ENCODE measurements at regions not wholly inside any gene's neighbourhood (a gene's known extent, or its start where the extent isn't known, plus 50 kb on each side); places are given as distances from the start of the nearest gene placed in this dataset.

DNA sequence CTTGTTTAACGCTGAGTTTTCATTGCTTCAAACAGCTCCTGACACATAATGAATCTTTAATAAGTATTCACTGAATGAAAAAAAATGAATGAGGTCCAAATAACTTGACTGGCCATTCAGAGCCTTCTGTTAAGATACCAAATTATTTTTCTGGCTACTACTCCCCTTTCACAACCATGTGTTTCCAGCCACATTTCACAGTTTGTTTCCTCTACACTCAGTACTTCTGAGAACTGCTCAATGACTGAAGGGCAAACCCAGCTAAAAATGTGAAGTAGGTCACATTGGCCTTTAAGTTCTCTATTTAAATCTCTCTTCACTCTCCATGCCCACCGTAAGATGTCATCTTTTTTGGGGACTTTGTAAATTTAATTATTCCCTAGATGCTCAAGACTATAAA is 78.4 kb upstream of the KRR1 start:
- no peak for DNase-seq (ENCODE audit: insufficient read length, low spot score)
- FAIRE-seq, result no peak

DNA sequence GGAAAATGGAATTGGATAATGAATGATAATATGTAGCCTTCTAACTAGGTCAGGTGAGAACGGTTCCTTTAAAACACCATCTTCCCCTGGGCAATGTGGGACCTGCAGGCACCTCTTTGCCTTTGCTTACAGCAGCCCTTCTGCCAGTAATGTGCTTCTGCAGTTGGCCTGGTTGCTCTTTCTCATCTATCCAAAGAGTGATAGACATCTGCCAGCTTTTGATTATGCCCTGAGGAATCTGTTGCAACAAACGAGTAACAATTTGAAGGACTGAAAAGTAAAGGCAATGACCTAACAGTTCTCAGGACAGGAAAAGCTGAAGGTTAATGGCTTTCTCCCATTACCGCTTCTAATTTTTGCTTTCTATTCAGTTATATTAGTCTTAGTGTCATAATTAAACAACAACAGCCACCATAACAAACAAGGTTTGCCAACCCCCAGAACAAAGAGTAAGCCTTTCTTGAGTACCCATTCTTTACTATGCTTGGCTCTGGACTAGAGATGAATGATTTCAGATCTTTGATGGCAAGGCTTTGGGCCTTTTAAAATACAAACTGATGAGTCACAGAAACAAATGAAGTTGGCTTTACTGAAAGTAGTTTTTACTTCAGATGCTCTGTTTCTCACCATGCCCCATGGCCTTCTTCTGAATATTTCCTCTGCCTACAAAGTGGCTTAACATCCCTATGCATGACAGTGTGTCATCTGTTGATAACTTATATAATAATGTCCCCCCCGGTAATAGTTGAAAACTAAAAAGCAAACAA is 76.1 kb upstream of the KRR1 start:
- no peak for FAIRE-seq
- no peak for DNase-seq (ENCODE audit: insufficient read length, low spot score)

DNA sequence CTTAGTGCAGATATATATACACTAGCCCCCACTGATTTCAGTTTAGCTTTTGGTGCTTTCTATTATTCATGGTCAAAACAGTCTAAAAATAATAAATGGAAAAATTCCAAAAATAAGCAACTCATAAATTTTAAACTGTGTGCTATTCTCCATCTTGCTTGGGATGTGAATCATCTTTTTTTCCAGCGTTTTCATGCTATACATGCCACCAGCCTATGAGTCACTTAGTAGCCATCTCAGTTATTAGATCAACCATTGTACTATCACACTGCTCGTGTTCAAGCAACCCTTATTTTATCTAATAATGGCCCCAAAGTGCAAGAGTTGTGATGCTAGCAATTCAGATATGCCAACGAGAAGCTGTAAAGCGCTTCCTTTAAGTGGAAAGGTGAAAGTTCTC is 73.9 kb upstream of the KRR1 start:
- peak; percentile 39 for DNase-seq (ENCODE audit: insufficient read length, low spot score)
- no peak for FAIRE-seq

DNA sequence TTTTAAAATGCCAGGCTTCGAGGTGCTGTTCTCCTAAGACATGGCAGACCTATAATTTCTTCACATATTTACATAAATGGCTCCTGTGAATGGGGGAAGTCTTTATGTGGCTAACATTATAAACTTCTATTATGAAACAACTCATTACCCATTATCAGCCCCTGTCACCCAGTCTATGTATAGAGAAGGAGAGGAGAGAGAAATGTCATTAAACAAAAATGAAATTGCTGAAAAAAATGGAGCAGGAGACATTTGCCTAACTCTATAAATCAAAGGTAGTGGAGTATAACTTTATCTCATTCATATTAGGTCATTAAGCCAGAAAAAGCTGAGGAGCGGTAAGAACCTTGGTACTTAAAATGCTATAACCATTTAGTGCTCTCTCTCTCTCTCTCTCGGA is 71.9 kb upstream of the KRR1 start:
- FAIRE-seq, result no peak
- no peak for DNase-seq (ENCODE audit: insufficient read length, low spot score)

DNA sequence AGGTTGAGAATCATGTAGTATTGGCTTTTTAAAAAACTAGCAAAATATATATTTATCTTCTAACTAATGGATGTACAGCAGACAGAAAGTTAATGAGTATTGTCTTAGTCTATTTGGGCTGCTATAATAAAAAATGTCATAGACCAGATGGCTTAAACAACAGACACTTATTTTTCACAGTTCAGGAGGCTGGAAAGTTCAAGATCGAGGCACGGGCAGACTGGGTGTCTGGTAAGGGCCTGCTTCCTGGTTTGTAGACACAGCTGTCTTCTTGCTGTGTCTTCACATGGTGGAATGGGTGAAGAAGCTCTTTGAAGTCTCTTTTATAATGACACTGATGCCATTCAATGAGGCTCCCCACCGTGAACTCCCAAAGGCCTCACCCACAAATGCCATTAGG is 70.1 kb upstream of the KRR1 start:
- FAIRE-seq, result no peak
- no peak for DNase-seq (ENCODE audit: insufficient read length, low spot score)

DNA sequence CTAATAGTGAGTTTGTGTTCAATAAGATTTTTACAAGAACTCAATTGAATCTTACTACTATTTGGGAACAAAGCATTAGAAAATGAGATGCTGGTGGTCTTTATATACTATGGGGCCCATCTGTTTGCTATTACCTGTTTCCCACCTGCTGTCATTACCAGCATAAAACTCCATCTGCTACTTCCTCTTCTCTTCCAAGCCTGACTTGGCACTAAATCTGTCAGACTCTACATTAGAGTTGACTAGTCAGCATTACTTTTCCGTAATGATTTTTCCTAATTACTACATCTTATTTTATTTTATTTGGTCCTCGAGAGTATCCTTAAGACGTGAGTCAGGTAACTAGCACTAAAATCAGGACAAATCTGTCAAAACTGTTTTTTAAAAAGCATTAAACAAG is 68.1 kb upstream of the KRR1 start:
- no peak for DNase-seq (ENCODE audit: insufficient read length, low spot score)
- no peak for FAIRE-seq

DNA sequence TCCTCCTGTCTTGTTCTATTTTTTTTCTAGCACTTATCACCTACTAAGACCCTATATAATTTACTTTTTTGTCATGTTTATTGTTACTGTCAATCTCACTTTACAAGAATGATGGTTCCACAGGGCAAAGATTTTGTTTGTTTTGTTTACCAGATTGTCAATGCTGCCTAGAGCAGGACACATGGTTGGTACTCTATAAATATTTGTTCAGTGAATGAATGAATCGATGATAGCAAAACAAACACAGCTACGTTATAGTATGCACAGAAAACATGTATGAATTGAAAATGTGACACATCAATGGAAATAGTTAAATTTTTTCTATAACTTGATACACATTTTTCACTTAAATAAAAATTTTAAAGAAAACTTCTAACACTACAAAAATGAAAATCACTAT is 67.1 kb upstream of the KRR1 start:
- no peak for FAIRE-seq
- DNase-seq (ENCODE audit: insufficient read length, low spot score), result no peak

DNA sequence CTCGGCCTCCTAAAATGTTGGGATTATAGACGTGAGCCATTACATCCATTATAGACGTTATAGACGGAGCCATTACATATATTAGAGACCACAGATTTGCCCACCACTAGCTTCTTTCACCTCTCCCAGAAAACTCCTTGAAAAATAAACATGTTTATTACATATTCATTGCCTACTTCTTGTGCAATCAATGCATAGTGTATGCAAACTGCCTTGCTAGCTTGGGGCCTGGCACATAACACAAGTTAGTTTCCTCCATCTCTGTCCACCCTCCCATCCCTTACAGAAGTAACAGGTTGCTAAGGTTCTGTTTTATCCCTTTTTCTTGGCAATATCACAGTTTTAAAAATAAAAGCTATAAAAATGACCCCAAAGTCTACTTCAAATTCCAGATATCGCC is 66.4 kb upstream of the KRR1 start:
- no peak for FAIRE-seq
- DNase-seq (ENCODE audit: insufficient read length, low spot score), result no peak

DNA sequence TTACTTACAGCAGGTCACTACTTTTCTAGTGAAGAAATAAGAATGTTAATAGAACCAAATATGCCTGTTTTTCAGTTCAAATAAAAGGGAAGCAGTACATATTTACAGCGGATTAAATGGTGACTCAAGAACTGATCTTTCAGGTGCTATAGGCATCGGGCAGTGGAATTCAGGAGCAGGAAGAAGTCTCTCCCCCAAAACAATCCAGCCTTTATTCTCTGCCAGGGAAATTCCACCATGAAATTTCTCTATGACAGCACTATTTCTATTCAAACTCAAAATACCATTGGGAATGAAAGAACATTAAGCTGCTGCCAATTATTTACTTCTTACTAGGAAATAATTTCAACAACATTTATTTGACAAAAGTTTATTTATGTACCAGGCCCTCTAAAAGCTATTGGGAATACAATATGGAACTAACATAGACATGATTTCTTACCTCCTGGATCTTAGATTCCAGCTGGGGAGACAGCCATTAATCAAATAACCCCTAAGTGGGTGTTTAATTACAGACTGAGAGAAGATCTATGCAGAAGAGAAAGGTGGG is 60.3 kb upstream of the KRR1 start:
- DNase-seq (ENCODE audit: insufficient read length, low spot score), result no peak
- FAIRE-seq, result no peak

DNA sequence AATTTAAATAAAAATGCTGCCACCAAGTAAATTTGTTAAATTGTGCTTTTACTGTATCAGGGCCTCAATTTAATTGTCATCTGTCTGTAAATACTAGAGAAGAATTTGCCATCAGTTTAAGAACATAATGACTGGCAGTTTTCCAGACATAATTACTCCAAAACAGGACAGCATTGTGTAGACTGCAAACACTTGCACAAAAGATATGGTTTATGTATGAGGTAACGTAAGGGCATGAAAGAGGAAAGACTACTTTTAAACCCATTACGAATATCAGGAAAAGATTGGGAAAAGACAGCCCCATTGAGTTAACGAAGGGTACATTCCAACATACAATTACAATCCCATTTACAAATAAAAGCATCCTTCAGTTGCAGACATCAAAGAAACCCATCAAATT is 59.8 kb upstream of the KRR1 start:
- DNase-seq (ENCODE audit: insufficient read length, low spot score) (no peak), FAIRE-seq (no peak)

DNA sequence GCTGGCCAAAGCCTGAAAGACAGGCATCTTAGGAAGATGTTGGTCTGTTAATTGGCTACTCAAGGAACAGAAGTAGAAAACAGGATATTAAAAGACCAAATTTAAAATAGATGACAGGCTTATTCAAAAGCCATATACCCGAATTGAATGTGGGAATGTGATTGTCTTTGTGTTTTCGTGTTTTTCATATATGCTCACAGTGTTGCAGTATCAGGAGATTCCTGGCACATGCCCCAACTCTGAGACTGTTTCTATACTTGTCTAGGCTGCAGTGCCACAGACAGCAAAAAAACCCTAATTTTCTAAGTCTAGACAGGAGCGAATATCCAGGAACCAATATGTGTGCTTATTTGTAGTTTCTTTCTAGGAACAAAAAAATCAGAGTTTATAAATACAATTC is 57.4 kb upstream of the KRR1 start:
- FAIRE-seq (no peak), DNase-seq (ENCODE audit: insufficient read length, low spot score) (no peak)

DNA sequence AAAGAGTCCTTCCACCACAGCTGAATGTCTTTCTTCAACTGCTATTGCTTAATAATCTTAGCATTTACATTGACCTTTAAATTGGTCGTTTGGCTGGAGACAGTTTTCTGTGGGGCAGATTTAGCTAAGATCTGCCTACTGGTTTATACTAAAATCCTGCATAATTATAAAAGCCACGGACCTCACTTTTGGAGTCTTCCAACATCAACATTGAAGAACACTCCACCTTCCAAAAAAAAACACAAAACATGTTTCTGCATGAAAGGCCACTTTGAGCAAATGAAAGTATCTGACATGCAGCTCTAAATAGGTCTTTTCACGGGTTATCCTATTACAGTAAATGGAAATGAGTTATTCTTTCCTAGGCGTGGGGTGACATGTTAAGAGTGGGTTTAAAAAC is 57.0 kb upstream of the KRR1 start:
- FAIRE-seq (no peak), DNase-seq (ENCODE audit: insufficient read length, low spot score) (no peak)

DNA sequence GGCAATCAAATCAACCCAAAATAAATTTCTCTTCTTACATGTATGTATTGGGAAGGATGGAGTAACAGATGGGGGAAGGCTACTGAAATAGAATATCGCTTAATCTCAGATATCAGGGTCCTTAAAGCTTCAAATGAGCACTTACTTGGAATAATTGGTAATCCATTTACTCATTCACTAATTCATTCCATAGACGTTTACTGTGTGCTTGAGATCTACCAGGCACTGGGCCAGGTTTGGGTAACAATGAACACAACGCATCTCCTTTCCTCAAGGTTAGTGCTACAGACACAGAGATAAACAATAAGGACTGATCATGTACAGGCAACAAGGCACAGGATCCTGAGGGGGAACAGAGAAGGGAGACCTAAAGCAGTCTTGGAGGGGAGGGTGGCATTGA is 54.4 kb upstream of the KRR1 start:
- FAIRE-seq (no peak), DNase-seq (ENCODE audit: insufficient read length, low spot score) (no peak)

DNA sequence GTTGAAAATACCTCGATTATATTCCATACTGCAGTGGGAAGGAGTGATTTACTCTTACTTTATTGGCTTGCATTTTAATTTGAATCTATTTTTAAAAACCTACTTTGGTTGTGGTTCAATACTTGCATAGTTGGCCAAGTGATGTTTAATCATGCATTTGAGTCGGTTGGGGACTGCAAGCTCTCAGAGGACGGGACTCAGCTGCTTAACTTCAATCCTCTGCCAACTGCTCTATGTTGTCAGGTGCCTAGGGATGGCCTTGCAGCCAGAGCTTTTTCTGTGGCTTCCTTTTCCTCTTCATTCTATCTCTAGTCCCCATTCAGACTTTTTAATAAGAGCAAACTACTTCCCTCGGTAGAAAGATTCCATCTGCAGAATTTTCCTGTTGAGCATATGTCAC is 53.4 kb upstream of the KRR1 start:
- FAIRE-seq, result no peak
- DNase-seq (ENCODE audit: insufficient read length, low spot score), result no peak

DNA sequence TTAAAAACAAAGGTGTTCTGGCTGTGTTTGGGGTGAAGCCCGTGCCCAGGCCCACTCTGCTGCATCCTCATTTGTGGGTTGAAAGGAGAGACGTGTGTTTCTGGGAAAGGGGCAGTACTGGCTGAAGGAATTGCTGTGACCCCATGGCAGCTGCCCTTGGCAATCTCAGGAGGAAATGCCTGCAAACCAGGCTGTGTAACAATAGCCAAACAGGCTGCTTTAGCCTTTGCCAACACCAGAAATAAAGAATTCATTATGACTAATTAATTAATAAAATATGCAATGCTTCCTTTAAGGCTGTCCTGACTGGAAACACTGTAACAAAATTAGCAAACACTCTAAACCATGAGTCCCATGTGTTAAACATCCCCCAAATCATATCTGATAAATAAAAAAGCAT is 53.0 kb upstream of the KRR1 start:
- FAIRE-seq (no peak), DNase-seq (ENCODE audit: insufficient read length, low spot score) (no peak)

DNA sequence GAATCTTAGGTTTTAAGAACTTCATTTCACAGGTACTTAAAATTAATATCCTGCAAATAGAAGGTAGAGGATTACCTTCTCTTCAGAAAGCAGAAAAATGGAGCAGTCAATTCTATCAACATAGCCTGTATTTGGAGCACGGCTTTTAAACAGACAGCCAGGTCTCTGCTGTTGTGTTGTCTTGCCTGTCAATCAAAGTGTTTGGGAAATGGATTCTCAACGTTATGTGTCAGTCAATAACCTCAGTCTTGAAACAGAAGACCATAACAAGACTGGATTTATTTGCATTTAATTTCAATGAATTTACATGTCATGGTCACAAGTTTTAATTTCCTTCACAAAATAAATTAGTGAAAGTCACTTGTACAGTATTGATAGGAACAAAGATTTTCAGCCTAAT is 51.9 kb upstream of the KRR1 start:
- DNase-seq (ENCODE audit: insufficient read length, low spot score) (no peak), FAIRE-seq (no peak)

DNA sequence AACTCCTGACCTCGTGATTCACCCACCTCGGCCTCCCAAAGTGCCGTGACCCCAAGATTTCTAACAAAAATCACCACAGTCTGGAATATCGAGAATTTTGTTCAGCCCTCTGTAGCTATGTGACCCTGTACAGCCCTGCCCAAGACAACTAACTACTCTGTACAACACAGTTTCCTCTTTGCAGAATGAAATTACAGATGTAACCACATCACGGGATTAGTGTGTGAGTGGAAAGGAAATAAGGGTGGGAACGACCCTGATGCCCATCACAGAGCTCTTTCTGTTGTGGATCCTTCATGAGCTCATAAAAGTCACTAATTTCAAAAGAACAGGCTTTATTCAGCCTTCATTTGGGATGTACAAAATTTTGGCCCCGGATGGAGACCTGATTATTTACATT is 50.5 kb upstream of the KRR1 start:
- no peak for DNase-seq (ENCODE audit: insufficient read length, low spot score)
- no peak for FAIRE-seq

Data from HTR-8/SVneo (cell line).